ENCODE measurements at regions not wholly inside any gene's neighbourhood (a gene's known extent, or its start where the extent isn't known, plus 50 kb on each side); places are given as distances from the start of the nearest gene placed in this dataset.

DNA sequence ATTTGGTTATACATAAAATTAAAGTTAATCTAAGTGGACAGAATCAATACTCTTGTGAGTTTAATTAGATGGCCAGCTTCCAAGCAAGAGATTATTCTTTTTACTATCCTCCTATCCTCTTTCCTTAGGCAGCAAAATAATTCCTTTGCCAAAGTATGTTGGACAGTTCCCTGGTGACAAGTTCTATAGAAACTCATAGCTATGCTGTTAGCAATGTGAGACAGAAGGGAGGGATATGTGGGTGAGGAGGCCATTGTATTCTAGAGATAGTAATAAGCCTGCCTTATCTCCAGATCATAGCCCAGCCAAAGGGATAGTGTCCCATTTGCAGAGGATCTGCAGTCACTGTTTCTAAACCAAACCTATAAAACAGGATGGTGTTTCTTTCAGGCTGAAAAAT lies 181.6 kb upstream of the HDAC9 start:
- TF ChIP-seq, protein P1, sequence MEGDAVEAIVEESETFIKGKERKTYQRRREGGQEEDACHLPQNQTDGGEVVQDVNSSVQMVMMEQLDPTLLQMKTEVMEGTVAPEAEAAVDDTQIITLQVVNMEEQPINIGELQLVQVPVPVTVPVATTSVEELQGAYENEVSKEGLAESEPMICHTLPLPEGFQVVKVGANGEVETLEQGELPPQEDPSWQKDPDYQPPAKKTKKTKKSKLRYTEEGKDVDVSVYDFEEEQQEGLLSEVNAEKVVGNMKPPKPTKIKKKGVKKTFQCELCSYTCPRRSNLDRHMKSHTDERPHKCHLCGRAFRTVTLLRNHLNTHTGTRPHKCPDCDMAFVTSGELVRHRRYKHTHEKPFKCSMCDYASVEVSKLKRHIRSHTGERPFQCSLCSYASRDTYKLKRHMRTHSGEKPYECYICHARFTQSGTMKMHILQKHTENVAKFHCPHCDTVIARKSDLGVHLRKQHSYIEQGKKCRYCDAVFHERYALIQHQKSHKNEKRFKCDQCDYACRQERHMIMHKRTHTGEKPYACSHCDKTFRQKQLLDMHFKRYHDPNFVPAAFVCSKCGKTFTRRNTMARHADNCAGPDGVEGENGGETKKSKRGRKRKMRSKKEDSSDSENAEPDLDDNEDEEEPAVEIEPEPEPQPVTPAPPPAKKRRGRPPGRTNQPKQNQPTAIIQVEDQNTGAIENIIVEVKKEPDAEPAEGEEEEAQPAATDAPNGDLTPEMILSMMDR (IDR thresholded peaks at IDR 0.05) = no peak
- no peak for TF ChIP-seq POLR2A (IDR thresholded peaks at IDR 0.05)
